ENCODE measurements at regions not wholly inside any gene's neighbourhood (a gene's known extent, or its start where the extent isn't known, plus 50 kb on each side); places are given as distances from the start of the nearest gene placed in this dataset.

- H3K4me1 ChIP-seq: no peaks in the 10 kb centered on the region
- H3K9me3 ChIP-seq (replicated peaks): no peaks in the 10 kb centered on the region
- peaks cover 12% of the 10 kb centered on the region for H3K27me3 ChIP-seq (ENCODE audit: low read depth)
- no peak for DNase-seq
- no peak overlapping the region for H3K4me3 ChIP-seq
- intact Hi-C loops (cut with micrococcal nuclease): no loop called here
- TF ChIP-seq CTCF (IDR thresholded peaks at IDR 0.05; ENCODE audit: borderline replicate concordance): no peak
- no peaks in the 10 kb centered on the region for H3K36me3 ChIP-seq
- H3K27ac ChIP-seq (replicated peaks): no peak overlapping the region
Observed at GRCh38 chr4:81990898-81991297, 382.9 kb downstream of the HNRNPD start.

GRCh38 chr4:81990211-81990610 lies 383.6 kb downstream of the HNRNPD start:
- no peak overlapping the region for H3K27ac ChIP-seq (replicated peaks)
- TF ChIP-seq CTCF (IDR thresholded peaks at IDR 0.05; ENCODE audit: borderline replicate concordance): no peak
- peaks cover 17% of the 10 kb centered on the region for H3K27me3 ChIP-seq (ENCODE audit: low read depth)
- no peaks in the 10 kb centered on the region for H3K36me3 ChIP-seq
- H3K4me3 ChIP-seq: no peak overlapping the region
- DNase-seq: no peak
- no peaks in the 10 kb centered on the region for H3K9me3 ChIP-seq (replicated peaks)
- H3K4me1 ChIP-seq: no peaks in the 10 kb centered on the region
- intact Hi-C loops (cut with micrococcal nuclease): no loop called here

GRCh38 chr4:81989202-81989601 lies 384.6 kb downstream of the HNRNPD start:
- Histone ChIP-seq H3K36me3 (no peaks in the 10 kb centered on the region), H3K27me3 (ENCODE audit: low read depth) (peaks cover 17% of the 10 kb centered on the region), H3K9me3 (replicated peaks) (no peaks in the 10 kb centered on the region), H3K4me1 (no peaks in the 10 kb centered on the region), H3K4me3 (no peak overlapping the region), H3K27ac (replicated peaks) (no peak overlapping the region)
- intact Hi-C loops (cut with micrococcal nuclease): no loop called here
- TF ChIP-seq CTCF (IDR thresholded peaks at IDR 0.05; ENCODE audit: borderline replicate concordance): no peak
- DNase-seq: no peak

DNA sequence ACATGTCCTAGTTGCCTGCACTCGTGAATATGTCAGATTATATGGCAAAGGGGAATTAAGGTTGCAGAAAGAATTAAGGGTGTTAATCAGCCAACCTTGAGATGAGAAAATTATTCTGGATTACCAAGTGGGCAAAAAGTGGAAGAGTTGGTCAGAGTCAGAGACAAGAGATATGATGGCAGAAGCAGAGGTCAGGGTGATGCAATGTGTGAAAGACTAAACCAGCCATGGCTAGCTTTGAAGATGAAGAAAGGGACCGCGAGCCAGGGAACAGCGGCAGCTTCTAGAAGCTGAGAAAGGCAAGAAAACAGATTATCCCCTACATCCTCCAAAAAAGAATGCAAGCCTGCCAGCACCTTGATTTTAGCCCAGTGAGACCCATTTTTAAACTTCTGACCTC lies 385.6 kb downstream of the HNRNPD start:
- intact Hi-C loops (cut with micrococcal nuclease): no loop called here
- TF ChIP-seq CTCF (IDR thresholded peaks at IDR 0.05; ENCODE audit: borderline replicate concordance): no peak
- DNase-seq: no peak
- Histone ChIP-seq H3K36me3 (no peaks in the 10 kb centered on the region), H3K27me3 (ENCODE audit: low read depth) (peaks cover 17% of the 10 kb centered on the region), H3K4me1 (no peaks in the 10 kb centered on the region), H3K9me3 (replicated peaks) (no peaks in the 10 kb centered on the region), H3K27ac (replicated peaks) (no peak overlapping the region), H3K4me3 (no peak overlapping the region)

DNA sequence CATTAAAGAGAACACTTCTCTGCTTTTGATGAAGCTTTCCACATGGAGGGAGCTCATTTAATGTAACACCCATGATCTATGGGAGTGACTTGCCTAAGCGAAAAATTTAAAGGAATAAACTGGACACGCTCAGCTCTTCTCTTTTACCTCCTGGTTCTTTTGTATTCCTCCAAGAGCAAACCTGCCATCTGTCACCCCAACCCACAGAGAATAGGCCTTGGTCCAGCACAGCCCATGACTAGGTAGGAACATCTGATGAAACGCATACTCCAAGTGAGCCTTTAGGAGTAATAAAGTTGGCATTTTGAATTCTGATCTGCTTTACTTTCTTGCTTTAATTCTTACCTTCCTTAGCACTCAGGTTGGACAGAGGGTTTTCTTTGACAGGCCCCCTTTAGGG lies 389.0 kb downstream of the HNRNPD start:
- no peak overlapping the region for H3K27ac ChIP-seq (replicated peaks)
- intact Hi-C loops (cut with micrococcal nuclease): no loop called here
- DNase-seq: no peak
- no peaks in the 10 kb centered on the region for H3K36me3 ChIP-seq
- H3K4me1 ChIP-seq: no peaks in the 10 kb centered on the region
- H3K4me3 ChIP-seq: no peak overlapping the region
- no peak for TF ChIP-seq CTCF (IDR thresholded peaks at IDR 0.05; ENCODE audit: borderline replicate concordance)
- H3K27me3 ChIP-seq (ENCODE audit: low read depth): peaks cover 11% of the 10 kb centered on the region
- H3K9me3 ChIP-seq (replicated peaks): no peaks in the 10 kb centered on the region
